RWPE2 (cell line): ENCODE measurements at regions not wholly inside any gene's neighbourhood (a gene's known extent, or its start where the extent isn't known, plus 50 kb on each side); places are given as distances from the start of the nearest gene placed in this dataset.

Experiments used
- ATAC-seq: fragments of 200-7000 bp; cut with Tn5 transposase; 3 replicates; pipeline ENCODE4 v1.9.1; 2021; ENCODE audit warnings: low read depth
- DNase-seq: peaks from one replicate; pipeline ENCODE4 v3.0.0-alpha.2; 2020; ENCODE audit warnings: low spot score
- H3K27ac ChIP-seq: fragments of 450-650 bp; 2 replicates; pipeline ENCODE4 v1.5.1; 2017; ENCODE audit warnings: mild to moderate bottlenecking; ENCODE audit not compliant: poor library complexity, severe bottlenecking
- H3K27me3 ChIP-seq: fragments of 250-450 bp; sonication (Bioruptor Pico); 2 replicates; pipeline ENCODE4 v1.5.1; 2021; ENCODE audit warnings: mild to moderate bottlenecking, moderate library complexity; ENCODE audit not compliant: insufficient read depth, poor library complexity, severe bottlenecking
- H3K36me3 ChIP-seq: fragments of 250-450 bp; sonication (Bioruptor Pico); 2 replicates; pipeline ENCODE4 v1.5.1; 2020; ENCODE audit warnings: low read depth, mild to moderate bottlenecking, moderate library complexity
- H3K4me1 ChIP-seq: fragments of 250-450 bp; sonication (Bioruptor Pico); 2 replicates; pipeline ENCODE4 v1.5.1; 2021; ENCODE audit warnings: mild to moderate bottlenecking, moderate library complexity; ENCODE audit not compliant: insufficient read depth, poor library complexity, severe bottlenecking
- H3K4me3 ChIP-seq: fragments of 250-450 bp; sonication (Bioruptor Pico); 2 replicates; pipeline ENCODE4 v1.5.1; 2021; ENCODE audit warnings: mild to moderate bottlenecking, moderate library complexity; ENCODE audit not compliant: severe bottlenecking
- H3K9me3 ChIP-seq: fragments of 250-450 bp; sonication (Bioruptor Pico); 2 replicates; pipeline ENCODE4 v1.5.1; 2021; ENCODE audit warnings: mild to moderate bottlenecking, moderate library complexity; ENCODE audit not compliant: severe bottlenecking
- TF ChIP-seq, protein P1 (sequence below): fragments of 450-650 bp; IDR thresholded peaks from one replicate; pipeline ENCODE4 v1.5.1; 2017; ENCODE audit warnings: mild to moderate bottlenecking, moderate library complexity; ENCODE audit not compliant: poor library complexity, severe bottlenecking

DNA sequence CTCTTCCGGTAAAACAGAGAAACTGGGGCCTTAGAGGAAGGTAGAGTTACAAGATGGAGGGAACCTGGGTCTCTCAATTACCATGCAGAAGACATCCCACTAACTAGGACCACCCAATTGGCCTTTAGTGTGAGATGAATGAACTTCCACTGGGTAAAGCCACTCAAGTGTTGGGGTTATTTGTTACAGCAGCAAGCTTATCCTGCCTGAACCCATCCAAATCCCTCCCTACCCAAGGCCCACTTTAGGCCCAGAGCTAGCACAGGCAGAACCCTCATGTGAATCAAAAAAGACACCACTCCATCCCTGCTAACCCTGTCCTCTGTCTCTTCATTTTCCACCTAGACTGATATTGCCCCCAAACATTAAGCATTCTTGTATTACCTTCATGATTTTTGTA, 746.7 kb upstream of the TBX3 start:
- H3K27me3 ChIP-seq, result no peaks in the 10 kb centered on the region
- TF ChIP-seq, protein P1, sequence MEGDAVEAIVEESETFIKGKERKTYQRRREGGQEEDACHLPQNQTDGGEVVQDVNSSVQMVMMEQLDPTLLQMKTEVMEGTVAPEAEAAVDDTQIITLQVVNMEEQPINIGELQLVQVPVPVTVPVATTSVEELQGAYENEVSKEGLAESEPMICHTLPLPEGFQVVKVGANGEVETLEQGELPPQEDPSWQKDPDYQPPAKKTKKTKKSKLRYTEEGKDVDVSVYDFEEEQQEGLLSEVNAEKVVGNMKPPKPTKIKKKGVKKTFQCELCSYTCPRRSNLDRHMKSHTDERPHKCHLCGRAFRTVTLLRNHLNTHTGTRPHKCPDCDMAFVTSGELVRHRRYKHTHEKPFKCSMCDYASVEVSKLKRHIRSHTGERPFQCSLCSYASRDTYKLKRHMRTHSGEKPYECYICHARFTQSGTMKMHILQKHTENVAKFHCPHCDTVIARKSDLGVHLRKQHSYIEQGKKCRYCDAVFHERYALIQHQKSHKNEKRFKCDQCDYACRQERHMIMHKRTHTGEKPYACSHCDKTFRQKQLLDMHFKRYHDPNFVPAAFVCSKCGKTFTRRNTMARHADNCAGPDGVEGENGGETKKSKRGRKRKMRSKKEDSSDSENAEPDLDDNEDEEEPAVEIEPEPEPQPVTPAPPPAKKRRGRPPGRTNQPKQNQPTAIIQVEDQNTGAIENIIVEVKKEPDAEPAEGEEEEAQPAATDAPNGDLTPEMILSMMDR, result no peak
- DNase-seq, result no peak
- no peak for ATAC-seq
- H3K4me1 ChIP-seq, result no peaks in the 10 kb centered on the region
- no peaks in the 10 kb centered on the region for H3K9me3 ChIP-seq
- H3K27ac ChIP-seq, result no peak overlapping the region
- no peaks in the 10 kb centered on the region for H3K36me3 ChIP-seq
- H3K4me3 ChIP-seq, result no peak overlapping the region

- Histone ChIP-seq H3K4me1 (no peaks in the 10 kb centered on the region), H3K36me3 (no peaks in the 10 kb centered on the region), H3K27ac (no peak overlapping the region), H3K27me3 (no peaks in the 10 kb centered on the region), H3K9me3 (no peaks in the 10 kb centered on the region), H3K4me3 (no peak overlapping the region)
- TF ChIP-seq, protein P1, result no peak
- DNase-seq, result no peak
- no peak for ATAC-seq
These were observed 742.8 kb upstream of the TBX3 start for GRCh38 chr12:115426732-115427131.

DNA sequence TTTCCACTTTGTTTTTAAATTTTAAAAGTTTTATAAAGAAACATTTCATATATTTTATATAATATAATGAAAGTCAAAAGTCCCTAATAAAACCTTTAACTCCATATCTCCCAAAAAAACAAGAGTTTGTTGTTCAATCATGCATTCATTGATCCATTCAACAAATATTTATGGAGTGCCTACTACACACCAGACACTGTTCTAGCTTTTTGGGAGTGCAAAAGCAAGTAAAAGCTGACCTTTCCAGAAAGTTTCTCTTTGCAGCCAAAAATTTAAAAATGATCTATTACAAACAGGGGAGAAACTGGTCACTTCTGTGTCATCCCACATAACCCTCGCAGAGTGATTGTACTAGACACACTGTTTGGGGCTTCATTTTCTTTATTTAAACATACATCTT, 740.0 kb upstream of the TBX3 start:
- Histone ChIP-seq H3K9me3 (no peaks in the 10 kb centered on the region), H3K27me3 (no peaks in the 10 kb centered on the region), H3K4me1 (no peaks in the 10 kb centered on the region), H3K27ac (no peak overlapping the region), H3K4me3 (no peak overlapping the region), H3K36me3 (no peaks in the 10 kb centered on the region)
- TF ChIP-seq, protein P1, result no peak
- DNase-seq (no peak), ATAC-seq (no peak)

- H3K27me3 ChIP-seq, result no peaks in the 10 kb centered on the region
- TF ChIP-seq, protein P1, result no peak
- no peaks in the 10 kb centered on the region for H3K4me1 ChIP-seq
- no peak overlapping the region for H3K4me3 ChIP-seq
- no peak for DNase-seq
- H3K9me3 ChIP-seq, result no peaks in the 10 kb centered on the region
- H3K27ac ChIP-seq, result no peak overlapping the region
- no peak for ATAC-seq
- no peaks in the 10 kb centered on the region for H3K36me3 ChIP-seq
These were observed 739.6 kb upstream of the TBX3 start for GRCh38 chr12:115423546-115423987.

GRCh38 chr12:115422845-115423545, 739.0 kb upstream of the TBX3 start:
- DNase-seq (no peak), ATAC-seq (no peak)
- Histone ChIP-seq H3K36me3 (no peaks in the 10 kb centered on the region), H3K27me3 (no peaks in the 10 kb centered on the region), H3K9me3 (no peaks in the 10 kb centered on the region), H3K4me3 (no peak overlapping the region), H3K4me1 (no peaks in the 10 kb centered on the region), H3K27ac (no peak overlapping the region)
- TF ChIP-seq, protein P1, result no peak
